ENCODE measurements at regions not wholly inside any gene's neighbourhood (a gene's known extent, or its start where the extent isn't known, plus 50 kb on each side); places are given as distances from the start of the nearest gene placed in this dataset.

- H3K9me3 Mint-ChIP-seq = no peaks in the 10 kb centered on the region
- Histone ChIP-seq H3K36me3 (ENCODE audit: insufficient read depth, low read length) (no peaks in the 10 kb centered on the region), H3K4me3 (ENCODE audit: low read length) (no peak overlapping the region), H3K27me3 (ENCODE audit: control insufficient read depth in 1 of 2, insufficient read depth in 2 of 2, low read length in 2 of 2) (no peaks in the 10 kb centered on the region), H3K9me3 (ENCODE audit: control insufficient read depth in 1 of 2, insufficient read depth in 1 of 2, low read length in 2 of 2) (no peaks in the 10 kb centered on the region), H3K27ac (ENCODE audit: low read depth in 1 of 2, low read length in 2 of 2) (no peak overlapping the region), H3K4me1 (ENCODE audit: insufficient read depth, low read length) (no peaks in the 10 kb centered on the region)
- CTCF ChIA-PET = interaction anchor here (0.5 kb wide), 1 partner anchor 894 kb away, joined by 3 read pairs; no protein-coding TSS in a partner anchor
- ATAC-seq (ENCODE audit: poor library complexity) (no peak), DNase-seq (no peak)
- H3K27ac Mint-ChIP-seq = no peak overlapping the region
- no peaks in the 10 kb centered on the region for H3K27me3 Mint-ChIP-seq
- H3K4me3 Mint-ChIP-seq = no peak overlapping the region
- POLR2A ChIA-PET = interaction anchor here (1.0 kb wide), 1 partner anchor 9 kb away, joined by 3 read pairs; no protein-coding TSS in a partner anchor
- no peaks in the 10 kb centered on the region for H3K4me1 Mint-ChIP-seq (ENCODE audit: low read depth)
- TF ChIP-seq CTCF (IDR thresholded peaks at IDR 0.05) = no peak
- intact Hi-C loops (cut with DNase I, micrococcal nuclease) = no loop called here
- no peaks in the 10 kb centered on the region for H3K36me3 Mint-ChIP-seq (ENCODE audit: low read depth)
These were observed 270.8 kb upstream of the SESN3 start for GRCh38 chr11:95501761-95502266.

GRCh38 chr11:95500466-95500865, 269.5 kb upstream of the SESN3 start:
- Mint-ChIP-seq H3K4me1 (ENCODE audit: low read depth) (no peaks in the 10 kb centered on the region), H3K4me3 (no peak overlapping the region), H3K36me3 (ENCODE audit: low read depth) (no peaks in the 10 kb centered on the region), H3K27me3 (no peaks in the 10 kb centered on the region), H3K9me3 (no peaks in the 10 kb centered on the region), H3K27ac (no peak overlapping the region)
- POLR2A ChIA-PET = interaction anchor here (0.9 kb wide), 1 partner anchor 237 kb away, joined by 3 read pairs; no protein-coding TSS in a partner anchor
- DNase-seq (no peak), ATAC-seq (ENCODE audit: poor library complexity) (no peak)
- no peak overlapping the region for H3K4me3 ChIP-seq (ENCODE audit: low read length)
- CTCF ChIA-PET = no interaction called here
- no peaks in the 10 kb centered on the region for H3K9me3 ChIP-seq (ENCODE audit: control insufficient read depth in 1 of 2, insufficient read depth in 1 of 2, low read length in 2 of 2)
- H3K27me3 ChIP-seq (ENCODE audit: control insufficient read depth in 1 of 2, insufficient read depth in 2 of 2, low read length in 2 of 2) = no peaks in the 10 kb centered on the region
- H3K36me3 ChIP-seq (ENCODE audit: insufficient read depth, low read length) = no peaks in the 10 kb centered on the region
- H3K4me1 ChIP-seq (ENCODE audit: insufficient read depth, low read length) = no peaks in the 10 kb centered on the region
- H3K27ac ChIP-seq (ENCODE audit: low read depth in 1 of 2, low read length in 2 of 2) = no peak overlapping the region
- TF ChIP-seq CTCF (IDR thresholded peaks at IDR 0.05) = no peak
- intact Hi-C loops (cut with DNase I, micrococcal nuclease) = no loop called here

- no peaks in the 10 kb centered on the region for H3K36me3 Mint-ChIP-seq (ENCODE audit: low read depth)
- H3K36me3 ChIP-seq (ENCODE audit: insufficient read depth, low read length) = no peaks in the 10 kb centered on the region
- intact Hi-C loops (cut with DNase I, micrococcal nuclease) = no loop called here
- H3K9me3 Mint-ChIP-seq = peaks cover 3% of the 10 kb centered on the region
- H3K27ac Mint-ChIP-seq = no peak overlapping the region
- no peaks in the 10 kb centered on the region for H3K4me1 ChIP-seq (ENCODE audit: insufficient read depth, low read length)
- ATAC-seq (ENCODE audit: poor library complexity) = no peak
- H3K4me3 Mint-ChIP-seq = no peak overlapping the region
- H3K27me3 Mint-ChIP-seq = no peaks in the 10 kb centered on the region
- no peak for DNase-seq
- no peaks in the 10 kb centered on the region for H3K27me3 ChIP-seq (ENCODE audit: control insufficient read depth in 1 of 2, insufficient read depth in 2 of 2, low read length in 2 of 2)
- POLR2A ChIA-PET = no interaction called here
- H3K9me3 ChIP-seq (ENCODE audit: control insufficient read depth in 1 of 2, insufficient read depth in 1 of 2, low read length in 2 of 2) = no peaks in the 10 kb centered on the region
- TF ChIP-seq CTCF (IDR thresholded peaks at IDR 0.05) = no peak
- H3K4me3 ChIP-seq (ENCODE audit: low read length) = no peak overlapping the region
- H3K4me1 Mint-ChIP-seq (ENCODE audit: low read depth) = no peaks in the 10 kb centered on the region
- CTCF ChIA-PET = no interaction called here
- H3K27ac ChIP-seq (ENCODE audit: low read depth in 1 of 2, low read length in 2 of 2) = no peak overlapping the region
These were observed 268.6 kb upstream of the SESN3 start for GRCh38 chr11:95499516-95500135.
